Esophagus muscularis mucosa (tissue), 4 donors: ENCODE measurements at regions not wholly inside any gene's neighbourhood (a gene's known extent, or its start where the extent isn't known, plus 50 kb on each side); places are given as distances from the start of the nearest gene placed in this dataset.

Experiments used
- DNase-seq: peaks from one replicate; pipeline ENCODE4 v3.0.0-alpha.2; 2017; ENCODE audit errors: extremely low spot score
- H3K27ac ChIP-seq, 4 donors: fragments of 200-600 bp; sonication (generic); replicated peaks in 1 of 4; 1 replicate in 3 of 4; 2 replicates in 1 of 4; pipeline ENCODE4 v1.5.1; 2016 to 2019; ENCODE audit warnings: mild to moderate bottlenecking in 1 of 4
- H3K27me3 ChIP-seq, 4 donors: fragments of 200-600 bp; sonication (generic); one replicate each; pipeline versions ENCODE4 v1.5.1 to v1.6.0; 2016 to 2019
- H3K36me3 ChIP-seq, 4 donors: fragments of 200-600 bp; sonication (generic); one replicate each; pipeline ENCODE4 v1.5.1; 2016 to 2019
- H3K4me1 ChIP-seq, 4 donors: fragments of 200-600 bp; sonication (generic); one replicate each; pipeline ENCODE4 v1.5.1; 2016 to 2019
- H3K4me3 ChIP-seq, 4 donors: fragments of 200-600 bp; sonication (generic); 1 replicate in 2 of 4; 2 replicates in 2 of 4; pipeline ENCODE4 v1.5.1; 2016 to 2019; ENCODE audit warnings: mild to moderate bottlenecking in 4 of 4, moderate library complexity in 1 of 4
- H3K9me3 ChIP-seq, 4 donors: fragments of 200-600 bp; sonication (generic); 1 replicate in 3 of 4; 2 replicates in 1 of 4; pipeline ENCODE4 v1.5.1; 2016 to 2019
- CTCF ChIP-seq, 3 experiments: fragments of 200-600 bp in 2 of 3; fragments of 450-650 bp in 1 of 3; sonication (generic) in 2 of 3; IDR thresholded peaks; one replicate each; pipeline ENCODE4 v1.5.1; 2017 to 2019; ENCODE audit warnings: antibody characterized with exemption in 3 of 3, mild to moderate bottlenecking in 2 of 3, moderate library complexity in 1 of 3
- EP300 ChIP-seq: sonication (generic); formaldehyde crosslinking; IDR thresholded peaks from one replicate; pipeline ENCODE4 v1.6.1; 2017; ENCODE audit warnings: antibody characterized with exemption
- POLR2A ChIP-seq: fragments of 450-650 bp; IDR thresholded peaks from one replicate; pipeline ENCODE4 v1.6.1; 2017; ENCODE audit warnings: antibody characterized with exemption, moderate library complexity, mild to moderate bottlenecking, low read depth
- POLR2AphosphoS5 ChIP-seq, 2 donors: sonication (generic); formaldehyde crosslinking; IDR thresholded peaks; one replicate each; pipeline ENCODE4 v1.6.1; 2017; ENCODE audit warnings: antibody characterized with exemption in 2 of 2
- WGBS: methylation state at CpG from one replicate; pipeline ENCODE4 v1.1.5; 2018; 5-methylcytosine and 5-hydroxymethylcytosine counted together
- intact Hi-C: fragments of 100-400 bp; cut with DNase I; formaldehyde crosslinking; loops from one replicate; pipeline ENCODE4 v1.15.1; 2023

GRCh38 chr3:83734656-83735055 lies 1224.1 kb upstream of the CADM2 start:
- no peak for DNase-seq
- H3K4me3 ChIP-seq = no peak overlapping the region
- 76% methylated on average over 4 of the region's 4 CpGs for WGBS
- H3K4me1 ChIP-seq = peaks cover 0 to 9% (median 0%) of the 10 kb centered on the region in 4 donors
- TF ChIP-seq POLR2AphosphoS5 (IDR thresholded peaks at IDR 0.05) = no peak
- no peak for TF ChIP-seq CTCF (IDR thresholded peaks at IDR 0.05)
- no peak for TF ChIP-seq EP300
- TF ChIP-seq POLR2A = no peak
- H3K9me3 ChIP-seq = no peaks in the 10 kb centered on the region
- intact Hi-C loops = no loop called here
- H3K27ac ChIP-seq = no peak overlapping the region
- no peaks in the 10 kb centered on the region for H3K27me3 ChIP-seq
- H3K36me3 ChIP-seq = no peaks in the 10 kb centered on the region

GRCh38 chr3:83738202-83738601 lies 1220.6 kb upstream of the CADM2 start:
- Histone ChIP-seq H3K4me3 (no peak overlapping the region), H3K9me3 (no peaks in the 10 kb centered on the region), H3K4me1 (peaks cover 0 to 9% (median 0%) of the 10 kb centered on the region in 4 donors), H3K36me3 (no peaks in the 10 kb centered on the region), H3K27ac (no peak overlapping the region), H3K27me3 (no peaks in the 10 kb centered on the region)
- WGBS = 47% methylated on average over 4 of the region's 4 CpGs
- no peak for DNase-seq
- intact Hi-C loops = no loop called here
- TF ChIP-seq POLR2A (no peak), EP300 (no peak), POLR2AphosphoS5 (IDR thresholded peaks at IDR 0.05) (no peak), CTCF (IDR thresholded peaks at IDR 0.05) (no peak)

- H3K9me3 ChIP-seq = no peaks in the 10 kb centered on the region
- intact Hi-C loops = no loop called here
- TF ChIP-seq POLR2A (no peak), EP300 (no peak), CTCF (IDR thresholded peaks at IDR 0.05) (no peak), POLR2AphosphoS5 (IDR thresholded peaks at IDR 0.05) (no peak)
- peaks cover 0 to 9% (median 0%) of the 10 kb centered on the region in 4 donors for H3K4me1 ChIP-seq
- no peaks in the 10 kb centered on the region for H3K36me3 ChIP-seq
- WGBS = 71% methylated on average over 1 of the region's 1 CpG
- DNase-seq = no peak
- H3K27ac ChIP-seq = no peak overlapping the region
- H3K4me3 ChIP-seq = no peak overlapping the region
- no peaks in the 10 kb centered on the region for H3K27me3 ChIP-seq
Observed at GRCh38 chr3:83740504-83740903, 1218.3 kb upstream of the CADM2 start.

GRCh38 chr3:83765956-83766355 lies 1192.8 kb upstream of the CADM2 start:
- Histone ChIP-seq H3K27ac (no peak overlapping the region), H3K9me3 (no peaks in the 10 kb centered on the region), H3K36me3 (no peaks in the 10 kb centered on the region), H3K27me3 (no peaks in the 10 kb centered on the region), H3K4me3 (no peak overlapping the region), H3K4me1 (no peaks in the 10 kb centered on the region)
- no peak for DNase-seq
- TF ChIP-seq EP300 (no peak), POLR2A (no peak), POLR2AphosphoS5 (IDR thresholded peaks at IDR 0.05) (no peak), CTCF (IDR thresholded peaks at IDR 0.05) (no peak)
- 70% methylated on average over 1 of the region's 1 CpG for WGBS
- intact Hi-C loops = no loop called here
